HG03064 (cell line): ENCODE measurements at regions not wholly inside any gene's neighbourhood (a gene's known extent, or its start where the extent isn't known, plus 50 kb on each side); places are given as distances from the start of the nearest gene placed in this dataset.

Experiments used
- ATAC-seq: cut with Tn5 transposase; IDR thresholded peaks from one replicate; pipeline ENCODE4 v1.9.1; 2021; ENCODE audit warnings: low read depth; ENCODE audit not compliant: unreplicated experiment

DNA sequence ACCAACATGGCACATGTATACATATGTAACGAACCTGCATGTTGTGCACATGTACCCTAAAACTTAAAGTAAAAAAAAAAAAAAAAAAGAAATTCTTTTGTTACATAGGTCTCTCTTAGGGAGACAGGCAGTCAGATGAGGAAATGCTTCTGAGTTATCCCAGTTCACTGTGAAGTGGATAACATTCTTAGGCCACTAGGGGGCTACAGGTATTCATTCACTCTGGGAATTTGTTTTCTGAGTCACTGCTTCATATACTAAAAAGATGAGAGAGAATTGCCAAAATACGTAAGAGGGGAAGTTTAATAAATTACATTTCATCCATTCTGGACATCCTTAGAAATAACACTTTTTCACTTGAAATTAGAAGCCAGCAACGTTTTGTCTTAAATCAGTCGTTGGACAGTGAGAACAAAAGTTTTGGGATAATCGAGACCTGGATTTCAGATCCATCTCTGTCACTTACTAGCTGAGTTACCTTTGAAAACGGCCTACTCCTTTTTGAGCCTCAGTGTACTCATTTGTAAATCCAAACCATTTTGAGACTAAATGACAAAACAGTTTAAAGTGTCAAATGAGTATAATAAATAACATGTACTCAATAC lies 738.4 kb upstream of the ALCAM start:
- peak; percentile 80 for ATAC-seq

- ATAC-seq, result no peak
Observed at GRCh38 chr3:104629038-104629437, 737.7 kb upstream of the ALCAM start.

DNA sequence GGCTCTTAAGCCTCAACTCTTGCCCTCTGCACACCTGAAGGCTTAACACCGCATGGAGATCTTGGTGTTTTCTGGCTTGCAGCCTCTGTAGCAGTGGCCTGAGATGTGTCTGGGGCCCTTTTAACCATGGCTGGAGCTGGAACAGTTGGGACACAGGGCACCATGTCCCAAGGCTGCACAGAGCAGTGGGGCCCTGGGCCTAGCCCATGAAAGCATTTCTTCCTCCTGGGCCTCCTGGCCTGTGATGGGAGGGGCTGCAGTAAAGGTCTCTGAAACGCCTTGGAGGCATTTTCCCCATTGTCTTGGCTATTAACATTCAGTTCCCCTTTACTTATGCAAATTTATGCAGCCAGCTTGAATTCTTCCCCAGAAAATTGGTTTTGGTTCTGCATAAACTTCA lies 735.5 kb upstream of the ALCAM start:
- ATAC-seq, result no peak

- ATAC-seq, result no peak
Observed at GRCh38 chr3:104632521-104632920, 734.2 kb upstream of the ALCAM start.

- no peak for ATAC-seq
Observed at GRCh38 chr3:104632947-104633346, 733.8 kb upstream of the ALCAM start.

- no peak for ATAC-seq
Observed at GRCh38 chr3:104635872-104636580, 730.7 kb upstream of the ALCAM start.

GRCh38 chr3:104642827-104643226 lies 723.9 kb upstream of the ALCAM start:
- no peak for ATAC-seq

GRCh38 chr3:104646196-104646595 lies 720.5 kb upstream of the ALCAM start:
- ATAC-seq, result no peak

- no peak for ATAC-seq
Observed at GRCh38 chr3:104648823-104649222, 717.9 kb upstream of the ALCAM start.

GRCh38 chr3:104669083-104669482 lies 697.6 kb upstream of the ALCAM start:
- ATAC-seq, result no peak

- ATAC-seq, result no peak
Observed at GRCh38 chr3:104672331-104672730, 694.4 kb upstream of the ALCAM start.

DNA sequence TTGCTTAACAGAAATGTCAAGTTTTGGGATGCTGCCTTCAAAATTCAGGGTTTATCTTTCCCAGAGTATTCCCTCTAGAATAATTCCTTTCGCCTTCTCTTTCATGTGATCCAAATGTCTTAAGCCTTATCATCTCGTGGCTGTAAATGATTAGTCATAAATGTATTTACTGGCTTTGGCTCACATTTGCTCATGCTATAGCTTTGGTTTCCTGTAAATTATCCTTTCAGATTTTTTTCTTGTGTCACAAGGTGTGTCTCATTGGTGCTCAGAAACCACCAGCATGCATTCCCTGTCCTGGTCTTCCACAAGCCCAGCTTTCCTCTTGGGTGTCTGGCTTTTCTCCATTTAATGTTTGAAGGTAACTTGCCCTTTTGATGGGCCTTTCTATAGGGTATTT lies 692.7 kb upstream of the ALCAM start:
- ATAC-seq, result no peak

DNA sequence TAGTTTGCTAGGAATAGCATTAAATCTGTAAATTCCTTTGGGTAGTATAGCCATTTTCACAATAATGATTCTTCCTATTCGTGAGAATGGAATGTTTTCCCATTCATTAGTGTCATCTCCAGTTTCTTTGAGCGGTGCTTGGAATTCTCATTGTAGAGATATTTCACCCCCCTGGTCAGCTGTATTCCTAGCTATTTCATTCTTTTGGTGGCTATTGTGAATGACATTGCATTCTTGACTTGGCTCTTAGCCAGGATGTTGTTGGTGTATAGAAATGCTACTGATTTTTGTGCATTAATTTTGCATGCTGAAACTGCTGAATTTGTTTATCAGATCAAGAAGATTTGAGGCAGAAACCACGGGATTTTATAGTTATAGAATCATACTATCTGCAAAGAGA lies 690.5 kb upstream of the ALCAM start:
- no peak for ATAC-seq

DNA sequence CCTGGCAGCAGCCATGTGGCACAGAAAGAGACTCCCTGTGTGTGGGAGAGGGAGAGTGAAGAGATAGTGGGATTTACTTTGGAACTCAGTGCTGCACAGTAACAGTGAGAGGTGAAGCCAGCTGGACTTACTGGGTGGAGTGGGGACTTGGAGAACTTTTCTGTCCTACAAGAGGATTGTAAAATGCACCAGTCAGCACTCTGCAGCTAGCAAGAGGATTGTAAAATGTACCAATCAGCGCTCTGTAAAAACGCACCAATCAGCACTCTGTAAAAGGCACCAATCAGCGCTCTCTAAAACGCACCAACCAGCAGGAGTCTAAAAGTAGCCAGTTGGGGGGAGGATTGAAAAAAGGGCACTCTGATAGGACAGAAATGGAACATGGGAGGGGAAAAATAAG lies 688.8 kb upstream of the ALCAM start:
- ATAC-seq, result no peak

DNA sequence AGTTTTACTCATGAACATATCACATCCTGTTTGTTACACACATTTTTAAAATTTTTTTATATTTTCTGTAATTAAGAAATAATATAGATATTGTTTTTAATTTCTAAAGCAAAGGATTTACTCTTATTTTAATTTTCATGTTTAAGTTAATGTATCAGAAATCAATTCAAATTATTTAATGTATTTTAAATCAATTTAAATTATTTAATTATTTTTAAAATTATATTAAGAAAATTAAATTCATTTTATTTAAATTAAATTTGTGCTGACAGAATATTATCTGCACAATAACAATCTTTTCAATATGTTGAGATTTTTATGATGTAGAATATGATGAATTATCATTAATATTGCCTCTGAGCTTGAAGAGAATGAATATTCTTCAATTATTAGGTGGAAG lies 681.2 kb upstream of the ALCAM start:
- no peak for ATAC-seq

- ATAC-seq, result no peak
Observed at GRCh38 chr3:104687362-104687761, 679.3 kb upstream of the ALCAM start.

DNA sequence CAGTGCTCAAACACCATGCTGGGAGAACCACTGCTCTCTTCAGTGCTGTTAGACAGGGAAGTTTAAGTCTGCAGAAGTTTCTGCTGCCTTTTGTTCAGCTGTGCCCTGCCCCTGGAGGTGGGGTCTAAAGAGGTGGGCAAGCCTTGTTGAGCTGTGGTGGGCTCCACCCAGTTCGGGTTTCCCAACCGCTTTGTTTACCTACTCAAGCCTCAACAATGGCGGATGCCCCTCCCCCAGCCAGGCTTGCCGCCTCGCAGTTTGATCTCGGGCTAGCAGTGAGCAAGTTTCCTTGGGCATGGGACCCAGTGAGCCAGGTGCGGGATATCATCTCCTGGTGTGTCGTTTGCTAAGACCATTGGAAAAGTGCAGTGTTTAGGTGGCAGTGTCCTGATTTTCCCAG lies 670.2 kb upstream of the ALCAM start:
- ATAC-seq, result no peak

DNA sequence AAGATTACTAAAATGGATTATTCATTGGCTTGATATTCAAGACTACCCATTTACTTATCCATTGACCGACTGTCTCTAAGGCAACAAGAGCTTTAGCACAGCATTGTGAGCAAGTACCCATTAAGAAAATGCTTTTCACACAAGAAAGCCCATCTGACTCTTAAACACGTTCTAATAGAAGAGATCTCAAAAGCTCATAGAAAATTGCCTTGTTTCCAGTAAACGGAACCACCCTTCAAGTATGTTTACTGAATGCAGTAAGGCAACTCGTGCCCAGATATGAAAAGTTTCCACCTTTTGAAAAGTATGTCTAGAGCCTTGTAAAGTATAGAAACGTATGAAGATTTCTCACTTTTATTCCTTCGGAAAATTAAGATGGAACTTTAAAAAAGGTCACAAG lies 655.3 kb upstream of the ALCAM start:
- ATAC-seq, result no peak

- ATAC-seq, result no peak
Observed at GRCh38 chr3:104715972-104716371, 650.7 kb upstream of the ALCAM start.

GRCh38 chr3:104717828-104718196 lies 648.9 kb upstream of the ALCAM start:
- peak; percentile 33 for ATAC-seq

- ATAC-seq, result no peak
Observed at GRCh38 chr3:104723000-104723399, 643.7 kb upstream of the ALCAM start.

DNA sequence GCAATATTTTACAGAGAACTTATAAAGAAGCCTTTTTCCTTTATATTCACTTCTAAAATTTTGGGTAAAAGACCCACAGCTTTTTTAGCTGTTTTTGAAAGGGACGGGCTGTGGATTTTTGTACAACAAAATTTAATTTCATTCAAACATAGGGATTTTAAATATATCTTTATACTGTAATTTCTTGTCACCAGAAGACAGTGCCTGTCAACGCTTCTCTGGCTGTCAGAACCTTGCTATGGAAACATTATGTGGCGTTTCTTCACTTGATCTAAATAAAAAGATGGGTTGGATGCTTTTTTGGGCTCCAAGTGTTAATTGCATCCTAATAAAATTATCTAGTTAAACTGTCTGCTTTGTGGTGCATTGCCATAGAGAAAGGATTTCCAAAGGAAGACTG lies 635.6 kb upstream of the ALCAM start:
- ATAC-seq, result no peak

GRCh38 chr3:104734627-104735026 lies 632.1 kb upstream of the ALCAM start:
- no peak for ATAC-seq
